ENCODE measurements at regions not wholly inside any gene's neighbourhood (a gene's known extent, or its start where the extent isn't known, plus 50 kb on each side); places are given as distances from the start of the nearest gene placed in this dataset.

DNA sequence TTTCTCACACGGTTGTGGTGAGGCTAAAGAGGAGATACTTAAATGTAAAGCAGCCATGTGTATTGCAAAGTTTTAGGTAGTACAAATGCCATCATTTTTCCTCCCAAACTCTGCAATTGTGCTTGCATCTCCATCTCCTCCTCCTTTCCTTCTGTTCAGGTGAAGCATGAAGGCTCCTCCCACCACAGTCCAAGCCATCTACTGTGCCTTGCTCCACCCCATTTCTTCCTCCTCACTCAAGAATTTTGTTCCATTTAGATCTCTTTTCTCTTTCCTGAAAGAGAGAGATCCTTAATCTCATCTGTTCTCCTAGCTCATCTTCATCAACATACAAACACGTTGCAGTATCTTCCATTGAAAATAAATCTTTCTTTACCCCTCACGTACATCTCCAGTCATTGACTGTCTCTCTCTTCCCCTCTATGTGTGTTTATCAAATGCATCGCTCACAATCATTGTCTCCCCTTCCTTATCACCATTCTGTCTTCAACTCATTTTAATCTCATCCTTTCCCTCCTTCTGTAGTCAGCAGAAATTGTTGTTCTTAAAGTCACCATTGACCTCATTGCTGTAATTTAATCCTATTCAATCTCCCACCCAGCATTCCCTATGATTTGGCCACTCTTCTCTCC, 392.1 kb downstream of the RAD51AP2 start:
- intact Hi-C loops (cut with DNase I) = no loop called here
- DNase-seq = no peak
- ATAC-seq (ENCODE audit: poor library complexity) = no peak

- ATAC-seq (ENCODE audit: poor library complexity) (no peak), DNase-seq (no peak)
- intact Hi-C loops (cut with DNase I) = no loop called here
These were observed 393.5 kb downstream of the RAD51AP2 start for GRCh38 chr2:17124575-17125318.

- DNase-seq (no peak), ATAC-seq (ENCODE audit: poor library complexity) (no peak)
- intact Hi-C loops (cut with DNase I) = no loop called here
These were observed 395.2 kb downstream of the RAD51AP2 start for GRCh38 chr2:17122887-17123501.

GRCh38 chr2:17115466-17115865, 402.8 kb downstream of the RAD51AP2 start:
- intact Hi-C loops (cut with DNase I) = no loop called here
- DNase-seq (no peak), ATAC-seq (ENCODE audit: poor library complexity) (no peak)

GRCh38 chr2:17115042-17115441, 403.2 kb downstream of the RAD51AP2 start:
- intact Hi-C loops (cut with DNase I) = no loop called here
- DNase-seq = no peak
- no peak for ATAC-seq (ENCODE audit: poor library complexity)

DNA sequence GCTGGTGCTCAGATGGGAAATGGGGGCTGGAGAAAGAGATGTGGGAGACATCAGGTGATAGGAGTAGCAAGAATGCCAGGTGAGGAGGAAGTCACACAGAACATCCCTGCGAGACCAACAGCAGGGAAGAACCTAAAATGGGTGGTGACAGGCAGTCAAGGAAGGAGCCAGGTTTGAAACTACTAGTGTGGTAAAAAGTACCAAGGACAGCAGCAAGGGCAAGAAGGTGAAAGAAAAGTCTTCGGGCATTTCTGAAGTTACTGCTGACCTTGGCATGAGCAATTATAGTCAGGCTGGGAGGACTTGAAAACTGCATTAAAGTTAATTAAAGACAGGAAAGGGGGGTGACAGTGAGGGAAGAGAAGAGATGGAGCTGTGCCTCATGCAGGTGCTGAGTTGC, 410.4 kb downstream of the RAD51AP2 start:
- no peak for DNase-seq
- intact Hi-C loops (cut with DNase I) = no loop called here
- ATAC-seq (ENCODE audit: poor library complexity) = no peak

DNA sequence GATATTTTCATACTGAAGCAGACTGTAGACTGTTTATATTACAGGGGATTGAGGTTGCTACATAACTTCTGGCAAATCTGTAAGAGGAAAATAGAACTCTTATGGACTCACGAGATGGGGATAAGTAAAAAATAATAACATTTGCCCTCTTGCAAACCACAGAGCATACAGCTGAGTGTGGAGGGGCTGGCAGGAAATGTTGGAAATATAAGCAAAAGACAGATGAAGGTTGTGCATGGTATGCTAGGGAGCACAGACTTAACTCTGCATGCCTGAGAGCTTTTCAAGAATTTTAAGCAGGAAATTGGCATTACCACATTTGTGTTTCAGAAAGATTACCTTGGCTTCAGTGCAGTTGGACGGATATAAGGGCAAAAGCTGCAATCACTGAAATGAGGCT, 411.1 kb downstream of the RAD51AP2 start:
- intact Hi-C loops (cut with DNase I) = no loop called here
- ATAC-seq (ENCODE audit: poor library complexity) (no peak), DNase-seq (no peak)

DNA sequence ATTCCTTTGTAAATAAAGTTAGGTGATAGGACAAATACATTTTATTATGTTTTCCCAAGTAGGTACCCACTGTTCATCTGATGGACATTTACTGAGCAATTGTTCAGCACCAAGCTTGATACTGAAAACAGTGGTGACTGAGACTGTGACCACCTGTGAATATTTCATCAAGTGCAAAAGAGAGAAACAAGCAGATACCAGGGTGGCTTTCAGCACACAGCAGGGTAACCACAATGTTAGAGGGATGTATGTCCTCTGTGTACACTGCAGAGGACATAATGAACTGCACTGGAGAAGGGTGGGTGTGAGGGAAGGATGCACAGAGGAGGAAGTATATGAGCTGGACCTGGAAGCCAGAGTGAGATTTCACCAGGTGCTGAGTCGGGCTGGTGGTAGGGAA, 411.8 kb downstream of the RAD51AP2 start:
- ATAC-seq (ENCODE audit: poor library complexity) (no peak), DNase-seq (no peak)
- intact Hi-C loops (cut with DNase I) = no loop called here

GRCh38 chr2:17104454-17104853, 413.8 kb downstream of the RAD51AP2 start:
- DNase-seq (no peak), ATAC-seq (ENCODE audit: poor library complexity) (no peak)
- intact Hi-C loops (cut with DNase I) = no loop called here

GRCh38 chr2:17101596-17101995, 416.6 kb downstream of the RAD51AP2 start:
- ATAC-seq (ENCODE audit: poor library complexity) (no peak), DNase-seq (no peak)
- intact Hi-C loops (cut with DNase I) = no loop called here

GRCh38 chr2:17101091-17101490, 417.1 kb downstream of the RAD51AP2 start:
- ATAC-seq (ENCODE audit: poor library complexity) (no peak), DNase-seq (no peak)

GRCh38 chr2:17095340-17095739, 422.9 kb downstream of the RAD51AP2 start:
- intact Hi-C loops (cut with DNase I) = no loop called here
- ATAC-seq (ENCODE audit: poor library complexity) (no peak), DNase-seq (no peak)

More at GRCh38 chr2:17101091-17101490, 417.1 kb downstream of the RAD51AP2 start:
- intact Hi-C loops (cut with DNase I) = no loop called here

GRCh38 chr2:17093712-17094111, 424.5 kb downstream of the RAD51AP2 start:
- intact Hi-C loops (cut with DNase I) = no loop called here
- DNase-seq (no peak), ATAC-seq (ENCODE audit: poor library complexity) (no peak)

GRCh38 chr2:17086990-17087389, 421.4 kb upstream of the CYRIA start:
- intact Hi-C loops (cut with DNase I) = no loop called here

DNA sequence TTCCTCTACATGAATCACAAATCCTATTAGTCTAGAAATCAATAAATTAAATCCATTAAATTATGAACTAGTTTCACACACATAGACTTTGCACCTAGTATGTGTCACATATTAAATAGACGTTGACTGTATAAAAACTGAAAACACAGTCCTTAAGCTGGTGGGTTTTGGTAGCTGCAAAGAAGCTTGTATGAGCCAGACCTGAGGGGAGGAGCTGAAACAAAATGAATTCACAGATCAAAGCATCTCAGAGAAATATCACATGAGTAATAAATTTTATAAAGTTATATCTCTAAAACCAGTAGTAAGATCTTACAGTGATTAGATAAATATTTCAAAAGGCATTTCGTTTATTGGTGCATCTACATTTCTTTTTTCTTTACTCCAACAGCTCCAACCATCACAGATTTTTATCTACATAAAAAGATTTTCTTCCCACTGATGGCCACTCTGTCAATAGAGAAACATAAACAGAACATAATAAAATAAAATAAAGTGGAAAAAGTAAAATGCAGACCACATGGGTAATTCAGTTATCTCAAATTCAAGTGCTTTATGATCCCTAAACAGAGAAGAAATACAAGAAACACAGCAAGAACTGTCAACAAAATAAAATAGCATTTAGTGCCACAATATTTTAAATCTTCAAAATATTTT, 420.0 kb upstream of the CYRIA start:
- intact Hi-C loops (cut with DNase I) = no loop called here
- no peak for ATAC-seq (ENCODE audit: poor library complexity)
- DNase-seq = no peak

More at GRCh38 chr2:17086990-17087389, 421.4 kb upstream of the CYRIA start:
- no peak for ATAC-seq (ENCODE audit: poor library complexity)
- no peak for DNase-seq

GRCh38 chr2:17084877-17085276, 419.2 kb upstream of the CYRIA start:
- DNase-seq (no peak), ATAC-seq (ENCODE audit: poor library complexity) (no peak)
- intact Hi-C loops (cut with DNase I) = no loop called here

DNA sequence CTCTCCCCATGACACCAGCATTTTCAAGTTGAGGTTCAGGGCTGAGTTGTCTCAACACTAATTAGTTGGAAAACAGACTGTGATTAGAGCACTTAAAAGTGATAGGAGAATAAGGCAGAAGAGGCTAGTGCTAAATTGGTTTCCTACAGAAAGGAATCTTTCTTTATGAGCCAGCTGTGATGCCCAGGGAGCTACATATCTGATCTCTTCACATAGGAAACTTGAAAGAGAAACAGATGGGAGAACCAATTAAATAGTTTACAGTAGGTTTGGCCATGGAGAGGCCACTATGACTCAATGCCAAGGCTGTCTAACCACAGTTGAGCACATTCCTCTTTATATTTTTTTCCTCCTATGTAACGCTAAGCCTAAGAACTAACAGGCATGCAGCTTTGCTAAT, 418.3 kb upstream of the CYRIA start:
- intact Hi-C loops (cut with DNase I) = no loop called here

GRCh38 chr2:17079262-17079661, 413.6 kb upstream of the CYRIA start:
- DNase-seq = no peak

More for the DNA sequence above, 418.3 kb upstream of the CYRIA start:
- DNase-seq = no peak
- ATAC-seq (ENCODE audit: poor library complexity) = no peak

DNA sequence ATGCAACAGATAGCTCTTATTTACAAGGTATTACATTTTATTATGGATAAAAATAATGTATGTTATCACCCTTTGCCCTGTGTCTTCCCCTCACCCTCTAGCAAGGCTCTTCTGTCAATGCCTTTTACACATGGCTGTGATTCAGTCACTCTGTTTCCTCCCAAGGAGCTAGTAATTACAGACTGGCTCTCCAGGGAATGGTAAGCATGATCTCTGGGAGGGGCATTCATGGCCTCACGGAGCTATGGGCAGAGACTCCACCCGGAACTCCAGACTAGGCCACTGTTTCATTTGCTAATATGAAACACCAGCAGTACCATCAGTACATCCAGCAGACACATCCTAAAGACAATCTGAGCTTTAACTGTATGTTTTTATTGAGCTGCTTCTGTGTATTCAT, 410.9 kb upstream of the CYRIA start:
- DNase-seq (no peak), ATAC-seq (ENCODE audit: poor library complexity) (no peak)
- intact Hi-C loops (cut with DNase I) = no loop called here

More at GRCh38 chr2:17079262-17079661, 413.6 kb upstream of the CYRIA start:
- no peak for ATAC-seq (ENCODE audit: poor library complexity)
- intact Hi-C loops (cut with DNase I) = no loop called here

DNA sequence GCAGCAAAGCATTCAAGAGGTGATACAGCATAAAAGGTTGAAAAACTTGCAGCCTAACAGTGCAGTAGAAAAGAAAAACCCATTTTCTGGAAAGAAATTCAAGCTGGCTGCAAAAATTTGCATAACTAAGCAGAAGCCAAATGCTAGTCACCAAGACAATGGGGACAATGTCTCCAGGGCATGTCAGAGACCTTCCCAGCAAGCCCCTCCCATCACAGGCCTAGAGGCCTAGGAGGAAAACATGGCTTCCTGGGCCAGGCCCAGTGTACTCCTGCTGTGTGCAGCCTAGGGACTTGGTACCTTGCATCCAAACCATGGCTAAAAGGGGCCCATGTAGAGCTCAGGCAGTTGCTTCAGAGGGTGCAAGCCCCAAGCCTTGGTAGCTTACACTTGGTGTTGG, 405.1 kb upstream of the CYRIA start:
- DNase-seq = no peak
- no peak for ATAC-seq (ENCODE audit: poor library complexity)
- intact Hi-C loops (cut with DNase I) = no loop called here
